CD4-positive, alpha-beta memory T cell (primary cell): ENCODE measurements at regions not wholly inside any gene's neighbourhood (a gene's known extent, or its start where the extent isn't known, plus 50 kb on each side); places are given as distances from the start of the nearest gene placed in this dataset.

Experiments
- CTCF ChIA-PET: fragments of 350-600 bp; sonication (Branson Sonifier 250); formaldehyde crosslinking; loops from one replicate; lab custom pipeline; 2021; ENCODE audit warnings: inconsistent platforms; ENCODE audit not compliant: partially characterized antibody; lab: Charles Lee
- POLR2A ChIA-PET: fragments of 350-600 bp; sonication (Branson Sonifier 250); formaldehyde crosslinking; loops from one replicate; lab custom pipeline; 2021; ENCODE audit not compliant: partially characterized antibody; lab: Charles Lee
- DNase-seq, 5 donors: peaks; one replicate each; pipeline versions ENCODE4 v3.0.0 to v3.0.0-alpha.2; 2020 to 2022; ENCODE audit warnings: mixed read lengths in 1 of 5
- H3K27ac ChIP-seq: one replicate; pipeline ENCODE4 v1.7.0; 2013; ENCODE audit warnings: low read depth, low read length
- H3K27me3 ChIP-seq: 2 replicates; pipeline ENCODE4 v1.7.0; 2013; ENCODE audit warnings: mild to moderate bottlenecking, low read length, moderate library complexity; ENCODE audit not compliant: insufficient read depth
- H3K36me3 ChIP-seq: 2 replicates; pipeline ENCODE4 v1.7.0; 2013; ENCODE audit warnings: mild to moderate bottlenecking, low read length, moderate library complexity; ENCODE audit not compliant: insufficient read depth
- H3K4me1 ChIP-seq: 2 replicates; pipeline ENCODE4 v1.7.0; 2013; ENCODE audit warnings: mild to moderate bottlenecking, low read length, moderate library complexity; ENCODE audit not compliant: insufficient read depth
- H3K4me3 ChIP-seq, 2 donors: one replicate each; pipeline ENCODE4 v1.7.0; 2013; ENCODE audit warnings: low read length in 2 of 2, mild to moderate bottlenecking in 1 of 2
- H3K9me3 ChIP-seq, 2 donors: one replicate each; pipeline ENCODE4 v1.7.0; 2013; ENCODE audit warnings: low read length in 2 of 2, control low read depth in 1 of 2; ENCODE audit not compliant: control insufficient read depth in 1 of 2
- H3K27ac Mint-ChIP-seq, 7 donors: one replicate each; pipeline ENCODE4 v1.8.0; 2020 to 2021; ENCODE audit warnings: mixed read lengths in 7 of 7, mild to moderate bottlenecking in 6 of 7, inconsistent platforms in 3 of 7, moderate library complexity in 3 of 7
- H3K27me3 Mint-ChIP-seq, 2 donors: one replicate each; pipeline ENCODE4 v1.8.0; 2020 to 2021; ENCODE audit warnings: mixed read lengths in 2 of 2
- H3K36me3 Mint-ChIP-seq, 2 donors: one replicate each; pipeline ENCODE4 v1.8.0; 2020 to 2021; ENCODE audit warnings: mixed read lengths in 2 of 2, inconsistent platforms in 1 of 2, mild to moderate bottlenecking in 1 of 2
- H3K4me1 Mint-ChIP-seq, 4 donors: one replicate each; pipeline ENCODE4 v1.8.0; 2020 to 2021; ENCODE audit warnings: mixed read lengths in 4 of 4, mild to moderate bottlenecking in 1 of 4
- H3K4me3 Mint-ChIP-seq, 8 donors: one replicate each; pipeline ENCODE4 v1.8.0; 2020 to 2021; ENCODE audit warnings: mixed read lengths in 8 of 8, mild to moderate bottlenecking in 7 of 8, moderate library complexity in 6 of 8, inconsistent platforms in 3 of 8
- H3K9me3 Mint-ChIP-seq, 8 donors: one replicate each; pipeline ENCODE4 v1.8.0; 2020 to 2021; ENCODE audit warnings: mixed read lengths in 8 of 8, mild to moderate bottlenecking in 5 of 8, inconsistent platforms in 3 of 8, moderate library complexity in 1 of 8
- intact Hi-C: fragments of 100-400 bp; cut with micrococcal nuclease; formaldehyde crosslinking; loops from one replicate; pipeline ENCODE4 v1.15.1; 2023

- Histone ChIP-seq H3K27ac (no peak overlapping the region), H3K27me3 (no peaks in the 10 kb centered on the region), H3K36me3 (no peaks in the 10 kb centered on the region), H3K4me1 (no peaks in the 10 kb centered on the region), H3K9me3 (no peaks in the 10 kb centered on the region), H3K4me3 (no peak overlapping the region)
- intact Hi-C loops, result no loop called here
- H3K36me3 Mint-ChIP-seq, result no peaks in the 10 kb centered on the region
- no peaks in the 10 kb centered on the region for H3K4me1 Mint-ChIP-seq
- DNase-seq, result no peak
- H3K27ac Mint-ChIP-seq, result no peak overlapping the region
- ChIA-PET POLR2A (no interaction called here), CTCF (no interaction called here)
- H3K4me3 Mint-ChIP-seq, result no peak overlapping the region
- no peaks in the 10 kb centered on the region for H3K9me3 Mint-ChIP-seq
- H3K27me3 Mint-ChIP-seq, result peaks cover 0 to 4% of the 10 kb centered on the region in 2 donors
These were observed 341.9 kb downstream of the TMEM167A start for GRCh38 chr5:82735160-82735789.

GRCh38 chr5:82734347-82734746, 342.8 kb downstream of the TMEM167A start:
- no peaks in the 10 kb centered on the region for H3K4me1 Mint-ChIP-seq
- no peaks in the 10 kb centered on the region for H3K4me1 ChIP-seq
- no peak overlapping the region for H3K27ac ChIP-seq
- no peaks in the 10 kb centered on the region for H3K27me3 ChIP-seq
- DNase-seq, result no peak
- ChIA-PET CTCF (no interaction called here), POLR2A (no interaction called here)
- no peaks in the 10 kb centered on the region for H3K9me3 ChIP-seq
- intact Hi-C loops, result no loop called here
- peaks cover 0 to 5% of the 10 kb centered on the region in 2 donors for H3K27me3 Mint-ChIP-seq
- no peaks in the 10 kb centered on the region for H3K36me3 Mint-ChIP-seq
- H3K27ac Mint-ChIP-seq, result no peak overlapping the region
- H3K36me3 ChIP-seq, result no peaks in the 10 kb centered on the region
- no peak overlapping the region for H3K4me3 ChIP-seq
- H3K9me3 Mint-ChIP-seq, result no peaks in the 10 kb centered on the region
- no peak overlapping the region for H3K4me3 Mint-ChIP-seq

GRCh38 chr5:82730913-82731312, 346.3 kb downstream of the TMEM167A start:
- Histone ChIP-seq H3K4me3 (no peak overlapping the region), H3K9me3 (no peaks in the 10 kb centered on the region), H3K27me3 (no peaks in the 10 kb centered on the region), H3K36me3 (no peaks in the 10 kb centered on the region), H3K27ac (no peak overlapping the region), H3K4me1 (no peaks in the 10 kb centered on the region)
- Mint-ChIP-seq H3K9me3 (peaks cover 0 to 3% (median 0%) of the 10 kb centered on the region in 8 donors), H3K36me3 (no peaks in the 10 kb centered on the region), H3K27me3 (peaks cover 0 to 4% of the 10 kb centered on the region in 2 donors), H3K27ac (no peak overlapping the region), H3K4me1 (no peaks in the 10 kb centered on the region), H3K4me3 (no peak overlapping the region)
- POLR2A ChIA-PET, result no interaction called here
- no peak for DNase-seq
- intact Hi-C loops, result no loop called here
- CTCF ChIA-PET, result no interaction called here

- Histone ChIP-seq H3K4me1 (no peaks in the 10 kb centered on the region), H3K4me3 (no peak overlapping the region), H3K36me3 (no peaks in the 10 kb centered on the region), H3K27ac (no peak overlapping the region), H3K9me3 (no peaks in the 10 kb centered on the region), H3K27me3 (no peaks in the 10 kb centered on the region)
- Mint-ChIP-seq H3K27me3 (peaks cover 0 to 4% of the 10 kb centered on the region in 2 donors), H3K4me3 (no peak overlapping the region), H3K36me3 (no peaks in the 10 kb centered on the region), H3K9me3 (peaks cover 0 to 3% (median 0%) of the 10 kb centered on the region in 8 donors), H3K27ac (no peak overlapping the region), H3K4me1 (no peaks in the 10 kb centered on the region)
- intact Hi-C loops, result no loop called here
- ChIA-PET CTCF (no interaction called here), POLR2A (no interaction called here)
- no peak for DNase-seq
These were observed 348.1 kb downstream of the TMEM167A start for GRCh38 chr5:82728926-82729702.

GRCh38 chr5:82723168-82723567, 354.0 kb downstream of the TMEM167A start:
- Histone ChIP-seq H3K4me3 (no peak overlapping the region), H3K4me1 (no peaks in the 10 kb centered on the region), H3K27me3 (no peaks in the 10 kb centered on the region), H3K27ac (no peak overlapping the region), H3K9me3 (no peaks in the 10 kb centered on the region), H3K36me3 (no peaks in the 10 kb centered on the region)
- H3K4me1 Mint-ChIP-seq, result peaks cover 0 to 2% (median 0%) of the 10 kb centered on the region in 4 donors
- H3K36me3 Mint-ChIP-seq, result no peaks in the 10 kb centered on the region
- intact Hi-C loops, result no loop called here
- peaks cover 0 to 7% (median 0%) of the 10 kb centered on the region in 8 donors for H3K9me3 Mint-ChIP-seq
- H3K27me3 Mint-ChIP-seq, result peaks cover 0 to 2% of the 10 kb centered on the region in 2 donors
- H3K4me3 Mint-ChIP-seq, result no peak overlapping the region
- DNase-seq, result no peak
- ChIA-PET POLR2A (no interaction called here), CTCF (no interaction called here)
- no peak overlapping the region for H3K27ac Mint-ChIP-seq

- peaks cover 0 to 2% (median 0%) of the 10 kb centered on the region in 4 donors for H3K4me1 Mint-ChIP-seq
- Histone ChIP-seq H3K4me1 (no peaks in the 10 kb centered on the region), H3K4me3 (no peak overlapping the region), H3K9me3 (no peaks in the 10 kb centered on the region), H3K27ac (no peak overlapping the region), H3K36me3 (no peaks in the 10 kb centered on the region), H3K27me3 (no peaks in the 10 kb centered on the region)
- no peak for DNase-seq
- H3K27me3 Mint-ChIP-seq, result peaks cover 0 to 2% of the 10 kb centered on the region in 2 donors
- H3K4me3 Mint-ChIP-seq, result no peak overlapping the region
- no peak overlapping the region for H3K27ac Mint-ChIP-seq
- ChIA-PET CTCF (no interaction called here), POLR2A (no interaction called here)
- intact Hi-C loops, result no loop called here
- H3K9me3 Mint-ChIP-seq, result peaks cover 0 to 3% (median 0%) of the 10 kb centered on the region in 8 donors
- no peaks in the 10 kb centered on the region for H3K36me3 Mint-ChIP-seq
These were observed 356.1 kb downstream of the TMEM167A start for GRCh38 chr5:82721087-82721410.

GRCh38 chr5:82720213-82721086, 356.7 kb downstream of the TMEM167A start:
- no peak for DNase-seq
- H3K4me3 Mint-ChIP-seq, result peak overlapping the region in 1 of 8 donors; percentile 72
- peaks cover 0 to 2% of the 10 kb centered on the region in 2 donors for H3K27me3 Mint-ChIP-seq

More at GRCh38 chr5:82720213-82721086, 356.7 kb downstream of the TMEM167A start:
- H3K9me3 Mint-ChIP-seq, result peaks cover 0 to 3% (median 0%) of the 10 kb centered on the region in 8 donors
- intact Hi-C loops, result no loop called here
- Histone ChIP-seq H3K4me1 (no peaks in the 10 kb centered on the region), H3K27me3 (no peaks in the 10 kb centered on the region), H3K36me3 (no peaks in the 10 kb centered on the region), H3K4me3 (no peak overlapping the region), H3K27ac (no peak overlapping the region), H3K9me3 (no peaks in the 10 kb centered on the region)
- CTCF ChIA-PET, result no interaction called here
- H3K4me1 Mint-ChIP-seq, result peaks cover 0 to 2% (median 0%) of the 10 kb centered on the region in 4 donors
- H3K36me3 Mint-ChIP-seq, result no peaks in the 10 kb centered on the region
- POLR2A ChIA-PET, result no interaction called here
- no peak overlapping the region for H3K27ac Mint-ChIP-seq
